ENCODE measurements at regions not wholly inside any gene's neighbourhood (a gene's known extent, or its start where the extent isn't known, plus 50 kb on each side); places are given as distances from the start of the nearest gene placed in this dataset.
"Not testable (repeated sequence)": the region's sequence is repeated elsewhere in the genome, so short reads cannot be mapped to it uniquely, and the experiment has no call there.

- Histone ChIP-seq H3K9me3 (ENCODE audit: control insufficient read depth, low read depth, low read length) (peaks cover 4% of the 10 kb centered on the region), H3K36me3 (ENCODE audit: control insufficient read depth, insufficient read depth, low read length) (no peaks in the 10 kb centered on the region), H3K27ac (ENCODE audit: low read length) (no peak overlapping the region), H3K4me1 (ENCODE audit: control insufficient read depth, insufficient read depth, low read length) (no peaks in the 10 kb centered on the region), H3K4me3 (ENCODE audit: low read length) (no peak overlapping the region), H3K27me3 (ENCODE audit: control insufficient read depth, insufficient read depth, low read length) (no peaks in the 10 kb centered on the region)
- no peak for DNase-seq
- WGBS (ENCODE audit: insufficient coverage, low lambda C conversion rate): 72% methylated on average over 2 of the region's 5 CpGs
Measured at GRCh38 chr1:238438311-238439270, 547.9 kb upstream of the ZP4 start.

GRCh38 chr1:238429703-238430102, 539.0 kb upstream of the ZP4 start:
- H3K36me3 ChIP-seq (ENCODE audit: control insufficient read depth, insufficient read depth, low read length); H3K4me1 ChIP-seq (ENCODE audit: control insufficient read depth, insufficient read depth, low read length); H3K9me3 ChIP-seq (ENCODE audit: control insufficient read depth, low read depth, low read length); DNase-seq; H3K4me3 ChIP-seq (ENCODE audit: low read length); H3K27ac ChIP-seq (ENCODE audit: low read length); H3K27me3 ChIP-seq (ENCODE audit: control insufficient read depth, insufficient read depth, low read length): not testable (repeated sequence)
- WGBS (ENCODE audit: insufficient coverage, low lambda C conversion rate): 50% methylated on average over 1 of the region's 2 CpGs

GRCh38 chr1:238419209-238419608, 528.5 kb upstream of the ZP4 start:
- no peak for DNase-seq
- Histone ChIP-seq H3K9me3 (ENCODE audit: control insufficient read depth, low read depth, low read length) (no peaks in the 10 kb centered on the region), H3K27me3 (ENCODE audit: control insufficient read depth, insufficient read depth, low read length) (no peaks in the 10 kb centered on the region), H3K4me1 (ENCODE audit: control insufficient read depth, insufficient read depth, low read length) (no peaks in the 10 kb centered on the region), H3K36me3 (ENCODE audit: control insufficient read depth, insufficient read depth, low read length) (no peaks in the 10 kb centered on the region), H3K4me3 (ENCODE audit: low read length) (no peak overlapping the region), H3K27ac (ENCODE audit: low read length) (no peak overlapping the region)
- WGBS (ENCODE audit: insufficient coverage, low lambda C conversion rate): 40% methylated on average over 1 of the region's 3 CpGs

GRCh38 chr1:238409932-238410331, 519.2 kb upstream of the ZP4 start:
- no CpG with 5 or more reads among the region's 5 CpGs for WGBS (ENCODE audit: insufficient coverage, low lambda C conversion rate)

GRCh38 chr1:238409191-238409850, 518.6 kb upstream of the ZP4 start:
- DNase-seq: no peak
- H3K4me1 ChIP-seq (ENCODE audit: control insufficient read depth, insufficient read depth, low read length): no peaks in the 10 kb centered on the region
- no peak overlapping the region for H3K27ac ChIP-seq (ENCODE audit: low read length)
- no peak overlapping the region for H3K4me3 ChIP-seq (ENCODE audit: low read length)
- H3K9me3 ChIP-seq (ENCODE audit: control insufficient read depth, low read depth, low read length): no peaks in the 10 kb centered on the region
- no peaks in the 10 kb centered on the region for H3K36me3 ChIP-seq (ENCODE audit: control insufficient read depth, insufficient read depth, low read length)
- no CpG with 5 or more reads among the region's 3 CpGs for WGBS (ENCODE audit: insufficient coverage, low lambda C conversion rate)
- no peaks in the 10 kb centered on the region for H3K27me3 ChIP-seq (ENCODE audit: control insufficient read depth, insufficient read depth, low read length)

More at GRCh38 chr1:238409932-238410331, 519.2 kb upstream of the ZP4 start:
- Histone ChIP-seq H3K36me3 (ENCODE audit: control insufficient read depth, insufficient read depth, low read length) (no peaks in the 10 kb centered on the region), H3K27me3 (ENCODE audit: control insufficient read depth, insufficient read depth, low read length) (no peaks in the 10 kb centered on the region), H3K4me1 (ENCODE audit: control insufficient read depth, insufficient read depth, low read length) (no peaks in the 10 kb centered on the region), H3K4me3 (ENCODE audit: low read length) (no peak overlapping the region), H3K9me3 (ENCODE audit: control insufficient read depth, low read depth, low read length) (no peaks in the 10 kb centered on the region), H3K27ac (ENCODE audit: low read length) (no peak overlapping the region)
- DNase-seq: no peak

- Histone ChIP-seq H3K9me3 (ENCODE audit: control insufficient read depth, low read depth, low read length) (no peaks in the 10 kb centered on the region), H3K4me3 (ENCODE audit: low read length) (no peak overlapping the region), H3K36me3 (ENCODE audit: control insufficient read depth, insufficient read depth, low read length) (no peaks in the 10 kb centered on the region), H3K27ac (ENCODE audit: low read length) (no peak overlapping the region), H3K4me1 (ENCODE audit: control insufficient read depth, insufficient read depth, low read length) (no peaks in the 10 kb centered on the region), H3K27me3 (ENCODE audit: control insufficient read depth, insufficient read depth, low read length) (no peaks in the 10 kb centered on the region)
- WGBS (ENCODE audit: insufficient coverage, low lambda C conversion rate): 60% methylated on average over 1 of the region's 3 CpGs
- DNase-seq: no peak
Measured at GRCh38 chr1:238408737-238409136, 518.0 kb upstream of the ZP4 start.

GRCh38 chr1:238406098-238406860, 515.6 kb upstream of the ZP4 start:
- H3K9me3 ChIP-seq (ENCODE audit: control insufficient read depth, low read depth, low read length): no peaks in the 10 kb centered on the region
- no peaks in the 10 kb centered on the region for H3K36me3 ChIP-seq (ENCODE audit: control insufficient read depth, insufficient read depth, low read length)
- WGBS (ENCODE audit: insufficient coverage, low lambda C conversion rate): 80% methylated on average over 1 of the region's 3 CpGs

GRCh38 chr1:238404921-238405320, 514.2 kb upstream of the ZP4 start:
- H3K4me3 ChIP-seq (ENCODE audit: low read length): no peak overlapping the region
- H3K9me3 ChIP-seq (ENCODE audit: control insufficient read depth, low read depth, low read length): no peaks in the 10 kb centered on the region
- no peak overlapping the region for H3K27ac ChIP-seq (ENCODE audit: low read length)
- H3K36me3 ChIP-seq (ENCODE audit: control insufficient read depth, insufficient read depth, low read length): no peaks in the 10 kb centered on the region
- DNase-seq: no peak
- no peaks in the 10 kb centered on the region for H3K27me3 ChIP-seq (ENCODE audit: control insufficient read depth, insufficient read depth, low read length)
- H3K4me1 ChIP-seq (ENCODE audit: control insufficient read depth, insufficient read depth, low read length): no peaks in the 10 kb centered on the region
- 63% methylated on average over 2 of the region's 2 CpGs for WGBS (ENCODE audit: insufficient coverage, low lambda C conversion rate)

More at GRCh38 chr1:238406098-238406860, 515.6 kb upstream of the ZP4 start:
- no peak overlapping the region for H3K4me3 ChIP-seq (ENCODE audit: low read length)
- no peak overlapping the region for H3K27ac ChIP-seq (ENCODE audit: low read length)
- H3K27me3 ChIP-seq (ENCODE audit: control insufficient read depth, insufficient read depth, low read length): no peaks in the 10 kb centered on the region
- no peaks in the 10 kb centered on the region for H3K4me1 ChIP-seq (ENCODE audit: control insufficient read depth, insufficient read depth, low read length)
- no peak for DNase-seq

GRCh38 chr1:238404481-238404880, 513.8 kb upstream of the ZP4 start:
- Histone ChIP-seq H3K27ac (ENCODE audit: low read length) (no peak overlapping the region), H3K27me3 (ENCODE audit: control insufficient read depth, insufficient read depth, low read length) (no peaks in the 10 kb centered on the region), H3K4me3 (ENCODE audit: low read length) (no peak overlapping the region), H3K9me3 (ENCODE audit: control insufficient read depth, low read depth, low read length) (no peaks in the 10 kb centered on the region), H3K36me3 (ENCODE audit: control insufficient read depth, insufficient read depth, low read length) (no peaks in the 10 kb centered on the region), H3K4me1 (ENCODE audit: control insufficient read depth, insufficient read depth, low read length) (no peaks in the 10 kb centered on the region)
- no peak for DNase-seq
- WGBS (ENCODE audit: insufficient coverage, low lambda C conversion rate): no CpG with 5 or more reads among the region's 1 CpG

- Histone ChIP-seq H3K36me3 (ENCODE audit: control insufficient read depth, insufficient read depth, low read length) (no peaks in the 10 kb centered on the region), H3K9me3 (ENCODE audit: control insufficient read depth, low read depth, low read length) (no peaks in the 10 kb centered on the region), H3K27me3 (ENCODE audit: control insufficient read depth, insufficient read depth, low read length) (no peaks in the 10 kb centered on the region), H3K4me1 (ENCODE audit: control insufficient read depth, insufficient read depth, low read length) (no peaks in the 10 kb centered on the region), H3K27ac (ENCODE audit: low read length) (no peak overlapping the region), H3K4me3 (ENCODE audit: low read length) (no peak overlapping the region)
- peak in 1 of 2 donors; percentile 7 for DNase-seq
- no CpG with 5 or more reads among the region's 4 CpGs for WGBS (ENCODE audit: insufficient coverage, low lambda C conversion rate)
Measured at GRCh38 chr1:238401144-238401543, 510.4 kb upstream of the ZP4 start.
